ENCODE measurements at regions not wholly inside any gene's neighbourhood (a gene's known extent, or its start where the extent isn't known, plus 50 kb on each side); places are given as distances from the start of the nearest gene placed in this dataset.

DNA sequence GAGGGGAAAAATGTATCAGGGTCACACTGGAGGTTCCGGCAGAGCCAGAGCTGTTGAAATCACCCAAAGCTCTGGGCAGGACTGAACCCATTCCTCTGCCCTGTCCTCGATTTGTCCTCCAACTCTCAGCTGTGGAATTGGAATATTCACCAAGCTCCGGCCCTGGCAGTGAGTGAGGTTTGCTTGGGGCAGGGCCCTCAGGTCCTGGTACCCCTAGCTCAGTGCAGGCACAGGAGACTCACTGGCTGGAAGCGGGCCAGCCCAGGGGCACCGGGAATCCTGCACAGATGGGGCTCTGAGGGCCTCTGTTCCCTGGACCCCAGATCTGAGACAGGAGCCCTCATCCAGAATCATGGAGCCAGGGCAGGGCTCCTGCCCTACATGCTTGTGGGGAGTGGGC lies 1322.3 kb downstream of the UQCRFS1 start:
- DNase-seq (ENCODE audit: low spot score) (no peak), ATAC-seq (ENCODE audit: low read depth) (no peak)
- Histone ChIP-seq H3K27ac (ENCODE audit: poor library complexity, severe bottlenecking) (no peak overlapping the region), H3K4me1 (ENCODE audit: insufficient read depth, poor library complexity, severe bottlenecking) (no peaks in the 10 kb centered on the region), H3K4me3 (ENCODE audit: severe bottlenecking) (no peak overlapping the region), H3K36me3 (ENCODE audit: low read depth) (no peaks in the 10 kb centered on the region), H3K27me3 (ENCODE audit: insufficient read depth, poor library complexity, severe bottlenecking) (no peaks in the 10 kb centered on the region), H3K9me3 (ENCODE audit: severe bottlenecking) (no peaks in the 10 kb centered on the region)
- TF ChIP-seq, protein P1, sequence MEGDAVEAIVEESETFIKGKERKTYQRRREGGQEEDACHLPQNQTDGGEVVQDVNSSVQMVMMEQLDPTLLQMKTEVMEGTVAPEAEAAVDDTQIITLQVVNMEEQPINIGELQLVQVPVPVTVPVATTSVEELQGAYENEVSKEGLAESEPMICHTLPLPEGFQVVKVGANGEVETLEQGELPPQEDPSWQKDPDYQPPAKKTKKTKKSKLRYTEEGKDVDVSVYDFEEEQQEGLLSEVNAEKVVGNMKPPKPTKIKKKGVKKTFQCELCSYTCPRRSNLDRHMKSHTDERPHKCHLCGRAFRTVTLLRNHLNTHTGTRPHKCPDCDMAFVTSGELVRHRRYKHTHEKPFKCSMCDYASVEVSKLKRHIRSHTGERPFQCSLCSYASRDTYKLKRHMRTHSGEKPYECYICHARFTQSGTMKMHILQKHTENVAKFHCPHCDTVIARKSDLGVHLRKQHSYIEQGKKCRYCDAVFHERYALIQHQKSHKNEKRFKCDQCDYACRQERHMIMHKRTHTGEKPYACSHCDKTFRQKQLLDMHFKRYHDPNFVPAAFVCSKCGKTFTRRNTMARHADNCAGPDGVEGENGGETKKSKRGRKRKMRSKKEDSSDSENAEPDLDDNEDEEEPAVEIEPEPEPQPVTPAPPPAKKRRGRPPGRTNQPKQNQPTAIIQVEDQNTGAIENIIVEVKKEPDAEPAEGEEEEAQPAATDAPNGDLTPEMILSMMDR (IDR thresholded peaks at IDR 0.05; ENCODE audit: poor library complexity, severe bottlenecking): no peak

DNA sequence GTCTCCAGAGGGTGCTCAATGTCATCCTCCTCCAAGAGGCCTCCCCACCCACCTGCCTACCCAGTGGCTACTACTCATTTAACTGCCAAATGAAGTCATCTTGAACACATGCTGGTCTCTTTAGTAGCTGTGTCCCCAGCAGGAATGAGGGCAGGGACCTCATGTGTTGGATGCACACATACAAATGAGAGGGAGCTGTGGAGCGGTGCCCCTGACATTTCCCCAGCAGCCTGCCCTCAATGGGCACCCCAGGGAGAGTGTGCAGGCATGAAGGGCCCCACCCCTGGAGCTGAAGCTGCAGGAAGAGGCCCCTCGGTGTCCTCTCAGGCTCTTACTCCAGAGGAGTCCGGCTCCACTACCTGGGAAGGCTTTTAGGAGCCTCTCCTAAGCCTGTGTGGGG lies 1322.7 kb downstream of the UQCRFS1 start:
- H3K9me3 ChIP-seq (ENCODE audit: severe bottlenecking): no peaks in the 10 kb centered on the region
- ATAC-seq (ENCODE audit: low read depth): no peak

DNA sequence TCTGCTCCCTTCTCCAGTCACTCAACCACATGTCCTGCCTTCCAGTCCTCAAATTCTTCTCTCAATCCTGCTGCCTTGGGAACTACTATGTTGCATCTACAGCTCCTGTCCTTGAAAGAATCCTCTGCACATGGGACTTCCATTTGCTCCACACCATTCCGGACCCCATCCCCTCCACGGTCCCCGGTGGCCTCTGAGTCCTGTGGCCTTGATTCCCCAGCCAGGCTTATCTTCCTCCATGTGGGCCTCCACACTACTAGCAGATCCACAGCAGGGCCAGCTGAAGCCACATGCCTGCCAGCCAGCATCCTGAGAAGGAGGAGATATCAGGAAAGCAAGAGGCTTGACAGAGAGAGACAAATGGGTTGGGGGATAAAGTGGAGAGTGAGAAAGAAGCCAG lies 1323.8 kb downstream of the UQCRFS1 start:
- DNase-seq (ENCODE audit: low spot score): no peak
- Histone ChIP-seq H3K27me3 (ENCODE audit: insufficient read depth, poor library complexity, severe bottlenecking) (no peaks in the 10 kb centered on the region), H3K27ac (ENCODE audit: poor library complexity, severe bottlenecking) (no peak overlapping the region), H3K4me3 (ENCODE audit: severe bottlenecking) (no peak overlapping the region), H3K4me1 (ENCODE audit: insufficient read depth, poor library complexity, severe bottlenecking) (no peaks in the 10 kb centered on the region), H3K9me3 (ENCODE audit: severe bottlenecking) (no peaks in the 10 kb centered on the region), H3K36me3 (ENCODE audit: low read depth) (no peaks in the 10 kb centered on the region)
- ATAC-seq (ENCODE audit: low read depth): no peak
- TF ChIP-seq, protein P1 (IDR thresholded peaks at IDR 0.05; ENCODE audit: poor library complexity, severe bottlenecking): no peak

More for the DNA sequence above, 1322.7 kb downstream of the UQCRFS1 start:
- no peak overlapping the region for H3K27ac ChIP-seq (ENCODE audit: poor library complexity, severe bottlenecking)
- H3K4me3 ChIP-seq (ENCODE audit: severe bottlenecking): no peak overlapping the region
- H3K27me3 ChIP-seq (ENCODE audit: insufficient read depth, poor library complexity, severe bottlenecking): no peaks in the 10 kb centered on the region
- TF ChIP-seq, protein P1 (IDR thresholded peaks at IDR 0.05; ENCODE audit: poor library complexity, severe bottlenecking): no peak
- no peaks in the 10 kb centered on the region for H3K4me1 ChIP-seq (ENCODE audit: insufficient read depth, poor library complexity, severe bottlenecking)
- DNase-seq (ENCODE audit: low spot score): no peak
- no peaks in the 10 kb centered on the region for H3K36me3 ChIP-seq (ENCODE audit: low read depth)

- no peak for DNase-seq (ENCODE audit: low spot score)
Measured at GRCh38 chr19:27887946-27888345, 1325.0 kb downstream of the UQCRFS1 start.

DNA sequence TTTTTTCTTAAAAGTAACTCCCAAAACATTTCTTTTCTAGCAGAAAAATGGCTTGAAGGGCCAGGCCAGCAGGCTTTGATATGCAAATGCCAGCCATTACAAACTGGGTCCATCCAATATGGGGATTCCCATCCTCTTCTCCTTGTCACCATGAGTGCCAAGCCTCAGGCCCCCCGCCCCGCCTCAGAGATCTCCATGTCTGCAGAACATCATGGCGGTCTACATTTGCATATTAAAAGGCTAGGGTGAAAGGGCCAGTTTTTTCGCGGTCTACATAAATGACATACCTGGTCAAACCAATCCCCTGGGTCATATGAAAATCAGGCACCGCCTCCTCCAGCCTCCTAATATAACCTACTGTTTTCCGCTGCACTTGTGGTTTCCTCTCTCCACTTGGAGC lies 1327.6 kb downstream of the UQCRFS1 start:
- ATAC-seq (ENCODE audit: low read depth): no peak

More at GRCh38 chr19:27887946-27888345, 1325.0 kb downstream of the UQCRFS1 start:
- Histone ChIP-seq H3K27me3 (ENCODE audit: insufficient read depth, poor library complexity, severe bottlenecking) (no peaks in the 10 kb centered on the region), H3K4me1 (ENCODE audit: insufficient read depth, poor library complexity, severe bottlenecking) (no peaks in the 10 kb centered on the region), H3K4me3 (ENCODE audit: severe bottlenecking) (no peak overlapping the region), H3K36me3 (ENCODE audit: low read depth) (no peaks in the 10 kb centered on the region), H3K9me3 (ENCODE audit: severe bottlenecking) (no peaks in the 10 kb centered on the region), H3K27ac (ENCODE audit: poor library complexity, severe bottlenecking) (no peak overlapping the region)
- TF ChIP-seq, protein P1 (IDR thresholded peaks at IDR 0.05; ENCODE audit: poor library complexity, severe bottlenecking): no peak
- no peak for ATAC-seq (ENCODE audit: low read depth)

More for the DNA sequence above, 1327.6 kb downstream of the UQCRFS1 start:
- Histone ChIP-seq H3K36me3 (ENCODE audit: low read depth) (no peaks in the 10 kb centered on the region), H3K4me3 (ENCODE audit: severe bottlenecking) (no peak overlapping the region), H3K9me3 (ENCODE audit: severe bottlenecking) (no peaks in the 10 kb centered on the region), H3K27ac (ENCODE audit: poor library complexity, severe bottlenecking) (no peak overlapping the region), H3K27me3 (ENCODE audit: insufficient read depth, poor library complexity, severe bottlenecking) (no peaks in the 10 kb centered on the region), H3K4me1 (ENCODE audit: insufficient read depth, poor library complexity, severe bottlenecking) (no peaks in the 10 kb centered on the region)
- TF ChIP-seq, protein P1 (IDR thresholded peaks at IDR 0.05; ENCODE audit: poor library complexity, severe bottlenecking): no peak
- no peak for DNase-seq (ENCODE audit: low spot score)
